Glomerular visceral epithelial cell (primary cell): ENCODE measurements at regions not wholly inside any gene's neighbourhood (a gene's known extent, or its start where the extent isn't known, plus 50 kb on each side); places are given as distances from the start of the nearest gene placed in this dataset.

Source experiments
- DNase-seq: peaks from one replicate; pipeline ENCODE4 v3.0.0-alpha.2; 2016; ENCODE audit errors: extremely low spot score

DNA sequence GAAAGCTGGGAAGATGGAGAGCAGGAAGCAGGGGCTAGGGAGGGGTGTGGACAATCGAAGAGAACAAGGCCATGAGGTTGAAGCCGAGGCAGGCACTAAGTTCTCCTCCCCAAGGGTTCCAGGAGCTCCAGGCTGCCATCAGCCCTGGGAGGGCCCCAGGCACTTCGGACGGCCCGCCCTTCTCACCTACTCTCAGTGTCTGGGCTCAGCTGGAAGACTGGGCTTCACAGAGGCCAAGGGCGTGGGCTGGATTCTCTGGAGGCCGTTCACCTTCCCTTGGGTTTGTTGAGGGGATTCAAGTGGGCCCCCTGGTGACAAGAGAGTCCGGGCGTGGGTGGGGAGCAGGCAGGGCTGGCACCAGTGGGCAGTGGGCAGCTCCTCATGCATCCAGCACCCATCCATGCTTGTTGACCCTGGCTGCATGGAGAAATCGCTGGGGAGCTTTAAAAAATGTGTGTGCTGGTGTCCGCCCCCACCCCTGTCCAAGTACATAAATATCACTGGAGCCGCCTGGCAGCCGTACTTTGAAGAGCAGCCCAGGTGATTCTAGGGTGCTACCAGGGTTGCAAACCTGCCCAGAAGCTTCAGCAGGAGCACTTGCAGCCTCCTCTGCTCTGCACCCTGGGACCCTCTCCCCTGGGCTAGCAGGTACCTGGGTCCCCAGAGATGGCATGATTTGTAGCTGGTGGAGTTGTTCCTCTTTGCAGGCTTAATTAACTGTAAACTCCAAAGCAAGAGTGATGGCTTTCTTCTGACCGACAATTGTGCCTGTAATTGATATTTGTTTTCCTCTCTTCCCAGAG is 74.3 kb downstream of the RTL6 start:
- no peak for DNase-seq

DNA sequence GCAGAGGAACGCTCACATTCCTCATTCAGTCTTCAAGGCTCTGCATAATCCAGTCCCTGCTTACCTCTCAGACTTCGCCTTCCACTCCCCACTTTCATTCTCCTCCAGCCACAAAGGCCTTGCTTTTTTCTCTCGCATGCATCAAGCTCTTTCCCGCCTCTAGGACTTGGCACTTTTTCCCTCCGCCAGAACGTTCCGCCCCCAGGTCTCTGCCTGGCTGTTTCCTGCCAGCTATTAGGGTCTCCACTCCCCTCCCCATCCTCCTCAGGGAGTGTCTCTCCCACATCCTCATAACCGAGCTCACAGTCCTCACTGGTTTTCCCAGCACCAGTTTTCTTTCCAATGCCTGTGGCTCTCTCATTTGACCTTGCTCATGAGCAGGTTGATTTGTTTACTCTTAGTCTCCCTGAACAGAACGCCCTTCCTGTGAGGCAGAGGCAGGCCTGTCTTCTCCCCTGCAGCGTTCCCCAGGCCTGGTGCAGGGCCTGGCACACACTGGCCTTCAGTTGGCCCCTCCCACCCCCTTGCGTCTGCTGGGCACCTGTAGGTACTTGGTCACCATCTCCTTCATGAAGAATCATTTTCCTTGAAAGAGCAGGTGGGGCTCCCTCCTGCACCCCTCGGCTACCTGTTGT is 75.2 kb downstream of the RTL6 start:
- no peak for DNase-seq

DNA sequence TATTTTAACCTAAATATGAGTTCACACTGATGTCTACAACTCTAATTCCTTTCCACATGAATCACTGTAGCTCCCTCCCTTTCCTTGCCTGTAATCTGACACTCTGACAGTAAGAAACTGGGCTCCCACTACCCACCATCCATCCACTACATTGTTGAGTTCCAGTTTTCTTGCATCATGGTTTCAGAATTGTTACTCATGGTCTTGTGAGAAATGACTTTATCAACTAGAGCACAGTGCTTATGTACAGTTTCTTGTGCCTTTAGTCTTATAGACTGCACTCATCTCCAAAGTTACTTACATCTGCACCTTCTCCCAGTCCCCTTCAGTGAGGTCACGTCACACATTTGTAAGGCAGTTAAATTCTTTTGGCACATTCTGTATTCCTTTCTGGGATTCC is 78.6 kb downstream of the RTL6 start:
- no peak for DNase-seq

DNA sequence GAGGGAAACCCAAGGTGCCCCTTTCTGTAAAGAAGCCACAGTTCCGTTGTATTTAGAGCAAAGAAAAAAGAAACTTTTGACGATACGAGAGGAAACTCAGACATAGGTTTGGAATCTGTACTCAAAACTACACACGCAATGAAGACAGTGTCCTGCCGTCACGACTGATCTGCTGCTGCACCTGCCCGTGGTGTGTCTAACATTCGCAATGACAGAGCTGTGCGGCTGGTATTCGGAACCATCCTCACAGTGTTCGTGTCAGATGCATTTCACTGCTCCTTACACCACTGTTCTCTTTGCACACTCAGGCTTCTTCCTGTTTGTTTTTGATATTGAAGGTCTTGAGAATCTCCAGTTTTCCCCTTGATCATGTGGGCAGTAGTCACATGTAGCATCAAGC is 84.8 kb downstream of the RTL6 start:
- DNase-seq, result no peak

DNA sequence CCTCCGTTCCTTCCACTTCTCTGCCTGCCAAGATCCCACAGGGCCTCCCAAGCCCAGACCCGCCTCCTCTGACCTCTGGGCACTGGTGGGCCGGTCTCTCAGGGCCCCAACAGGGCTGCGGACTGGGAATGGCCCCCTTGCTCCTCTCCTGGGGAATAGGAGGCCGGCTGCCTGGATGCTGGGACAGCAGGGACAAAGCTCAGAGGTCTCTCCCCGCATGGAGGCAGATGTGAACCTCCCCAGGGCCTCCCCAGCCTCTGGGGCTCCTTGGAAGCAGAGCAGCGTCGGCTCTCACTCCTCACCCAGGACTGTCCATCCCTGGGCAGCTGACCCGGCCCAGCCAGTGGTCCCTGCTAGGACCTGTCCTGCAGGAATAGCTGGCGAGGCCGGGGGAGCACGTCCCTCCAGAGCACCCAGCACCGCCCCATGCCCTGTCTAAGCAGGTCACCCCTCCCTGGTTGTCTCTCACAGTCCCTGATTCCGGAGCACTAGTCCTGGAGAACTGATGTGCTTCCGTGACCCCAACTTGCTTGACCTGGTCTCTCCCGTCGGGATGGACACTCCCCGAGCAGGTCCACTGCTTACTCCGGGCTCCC is 85.8 kb downstream of the RTL6 start:
- no peak for DNase-seq

DNA sequence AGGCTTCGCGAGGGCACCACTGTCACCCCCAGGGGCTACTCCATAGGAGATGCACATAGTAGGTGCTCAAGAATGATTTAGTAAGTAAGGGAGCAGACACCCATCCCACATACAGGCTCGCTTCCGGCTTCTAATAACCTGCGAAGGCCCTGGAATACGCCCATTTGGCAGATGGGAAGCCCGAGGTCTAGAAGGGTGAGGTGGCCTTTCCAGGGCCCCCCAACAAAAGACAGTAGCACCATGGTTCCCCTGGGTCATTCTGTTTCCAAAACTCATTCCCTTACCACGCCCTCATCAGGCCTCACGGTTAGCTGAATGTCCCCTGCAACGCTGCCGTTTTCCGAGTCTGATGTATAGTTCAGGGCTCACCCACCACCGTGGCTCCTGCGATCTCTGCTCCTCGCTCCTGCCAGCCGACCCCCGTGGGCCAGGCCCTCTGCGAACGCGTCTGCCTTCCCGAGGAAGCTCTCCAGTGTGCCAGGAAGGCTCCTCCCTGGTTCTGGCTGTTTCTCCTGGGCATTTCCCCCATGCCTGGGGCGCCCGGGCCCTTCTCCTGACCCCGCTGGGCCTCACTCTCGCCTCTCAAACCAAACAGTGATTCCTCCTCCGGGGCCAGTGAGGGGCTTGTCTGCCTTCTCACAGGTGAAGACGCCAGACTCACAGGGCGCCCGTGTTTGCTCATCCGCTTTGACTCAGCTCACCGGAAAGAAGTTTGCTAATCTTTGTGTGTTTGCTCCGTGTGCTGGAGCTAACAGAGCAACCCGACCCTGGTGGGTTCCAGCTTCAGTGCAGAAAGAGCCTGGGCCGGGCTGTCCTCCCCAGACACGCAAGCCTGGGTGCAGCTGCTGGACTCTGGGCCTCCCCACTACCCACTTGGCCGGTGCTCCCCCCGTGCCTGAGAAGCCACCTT is 86.6 kb downstream of the RTL6 start:
- no peak for DNase-seq

DNA sequence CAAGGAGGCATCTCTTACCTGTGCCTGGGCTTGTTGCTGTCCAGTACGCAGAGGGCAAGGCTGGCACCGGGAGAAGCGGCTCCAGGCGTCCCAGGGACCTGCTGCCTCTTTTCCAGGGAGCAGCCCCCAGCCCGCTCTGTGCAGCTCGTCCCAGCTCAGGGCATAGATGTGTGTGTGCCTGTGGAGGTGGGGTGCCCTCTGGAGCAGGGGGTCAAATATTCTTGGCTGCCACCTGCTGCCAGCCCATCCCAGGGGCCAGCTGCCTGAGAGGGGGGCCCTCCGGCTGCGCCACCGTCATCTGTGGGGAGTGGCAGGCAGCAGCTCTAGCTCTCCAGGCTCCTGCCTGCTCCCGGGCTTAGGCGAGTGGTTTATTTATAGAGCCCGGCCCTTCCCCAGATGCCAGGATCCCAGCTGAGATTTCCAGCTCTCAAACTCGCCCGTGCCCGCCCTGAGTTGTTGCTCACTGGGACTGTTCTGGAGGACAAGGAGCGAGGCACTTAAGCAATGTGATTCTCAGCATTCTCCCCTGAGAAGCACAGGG is 87.5 kb downstream of the RTL6 start:
- DNase-seq, result no peak

DNA sequence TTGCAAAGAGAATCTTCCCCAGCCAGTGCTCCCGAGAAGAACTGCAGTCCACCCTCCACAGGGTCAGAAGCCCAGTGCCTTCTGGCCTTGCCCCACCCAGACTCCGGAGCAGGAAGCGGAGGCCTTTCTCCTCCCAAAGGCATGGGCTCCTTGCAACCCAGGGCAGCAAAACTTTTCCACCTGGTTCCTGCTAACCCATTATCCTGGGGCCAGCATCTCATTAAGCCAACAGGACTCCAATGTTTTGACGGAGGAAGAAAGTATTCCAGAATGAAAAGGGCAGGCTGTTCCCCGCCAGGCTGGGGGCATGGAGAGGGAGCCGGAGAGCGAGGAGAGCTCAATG is 88.1 kb downstream of the RTL6 start:
- DNase-seq, result no peak

DNA sequence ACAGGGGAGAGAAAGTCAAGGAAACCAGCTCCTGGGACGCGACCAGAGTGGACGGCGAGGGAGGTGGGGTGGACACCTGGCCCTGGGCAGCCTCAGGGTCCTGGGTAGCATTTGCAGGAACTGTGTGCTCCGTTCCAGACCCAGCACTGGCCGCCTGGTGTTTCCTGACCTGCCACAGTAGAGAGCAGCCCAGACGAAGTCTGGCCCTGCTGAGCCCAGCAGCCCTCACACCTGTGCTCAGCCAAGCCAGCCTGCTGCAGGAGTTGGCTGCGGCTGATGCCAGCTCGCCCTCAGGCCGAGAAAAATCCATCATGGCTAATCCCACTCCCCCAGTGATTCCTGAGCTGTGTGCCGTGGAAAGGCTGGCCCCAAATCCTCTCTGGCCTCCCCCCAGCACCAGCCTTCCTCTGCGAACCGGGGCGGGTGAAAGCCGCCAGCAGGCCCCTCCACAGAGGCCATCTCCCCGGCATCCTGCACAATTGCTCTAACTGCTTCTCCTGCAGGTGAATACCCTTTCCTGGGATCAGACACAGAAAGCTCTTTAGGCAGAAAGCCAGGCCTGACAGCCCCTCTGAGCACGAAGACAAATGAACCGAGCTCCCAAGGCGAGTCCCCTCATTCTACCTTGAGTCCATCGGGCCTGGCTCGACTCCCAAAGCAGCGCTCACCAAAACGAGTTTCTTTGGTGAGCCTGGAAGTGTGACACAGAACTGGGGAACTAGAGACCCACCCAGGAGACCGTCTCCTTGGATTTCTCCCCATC is 88.6 kb downstream of the RTL6 start:
- no peak for DNase-seq

DNA sequence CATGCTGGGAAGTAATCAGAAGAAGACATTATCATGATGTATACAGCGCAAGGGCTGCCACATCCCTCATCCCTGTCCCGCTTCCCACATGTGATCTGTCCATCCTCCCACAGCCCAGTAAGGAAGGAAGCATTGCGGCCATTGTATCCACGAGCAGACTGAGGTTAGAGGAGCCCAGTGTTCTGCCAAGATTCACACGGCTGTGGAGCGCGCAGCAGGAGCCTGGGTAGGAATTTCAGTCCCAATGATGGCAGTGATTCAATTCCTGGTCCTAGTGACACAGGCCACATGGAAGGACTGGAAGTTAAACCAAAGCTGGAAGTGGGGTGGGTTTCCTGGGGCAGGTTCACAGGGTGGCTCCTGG is 89.2 kb downstream of the RTL6 start:
- no peak for DNase-seq

DNA sequence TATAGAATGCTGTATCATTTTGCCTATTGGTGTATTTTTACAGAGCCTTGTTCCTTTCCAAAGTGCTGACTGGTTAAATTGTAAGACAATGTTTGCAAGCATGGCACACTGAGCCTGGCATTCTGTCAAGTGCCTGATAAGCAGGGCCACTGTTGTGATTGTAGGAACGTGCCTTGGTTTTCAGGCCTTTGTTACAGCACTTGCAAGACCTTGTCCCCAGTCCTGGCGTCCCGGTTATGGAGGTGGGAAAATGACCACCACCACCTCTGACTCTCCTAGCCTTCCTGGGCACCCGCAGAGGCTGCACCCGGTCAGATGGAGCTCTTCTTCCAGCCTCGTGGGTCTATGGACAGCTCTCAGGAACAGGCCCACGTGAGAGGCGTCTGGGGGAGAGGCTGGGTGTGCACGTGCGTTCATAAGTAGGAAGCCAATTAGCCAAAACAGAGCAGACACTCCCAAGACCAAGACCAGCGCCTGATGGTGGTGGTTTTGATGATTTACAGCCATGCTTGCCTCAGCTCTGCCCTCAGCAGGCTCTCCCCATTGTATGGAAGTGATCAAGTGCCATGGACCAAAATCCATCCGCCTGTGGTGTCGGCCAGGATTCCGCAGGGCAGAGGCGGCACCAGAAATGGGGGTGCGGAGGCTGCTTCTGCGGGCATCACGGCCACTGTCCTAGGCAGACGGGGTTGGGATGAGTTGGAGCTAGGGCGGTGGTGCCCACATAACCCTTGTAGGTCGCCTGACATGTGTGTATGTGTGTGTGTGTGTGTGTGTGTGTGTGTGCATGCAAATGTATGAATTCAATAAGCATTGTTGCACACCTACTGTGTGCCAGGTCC is 89.8 kb downstream of the RTL6 start:
- DNase-seq, result no peak

DNA sequence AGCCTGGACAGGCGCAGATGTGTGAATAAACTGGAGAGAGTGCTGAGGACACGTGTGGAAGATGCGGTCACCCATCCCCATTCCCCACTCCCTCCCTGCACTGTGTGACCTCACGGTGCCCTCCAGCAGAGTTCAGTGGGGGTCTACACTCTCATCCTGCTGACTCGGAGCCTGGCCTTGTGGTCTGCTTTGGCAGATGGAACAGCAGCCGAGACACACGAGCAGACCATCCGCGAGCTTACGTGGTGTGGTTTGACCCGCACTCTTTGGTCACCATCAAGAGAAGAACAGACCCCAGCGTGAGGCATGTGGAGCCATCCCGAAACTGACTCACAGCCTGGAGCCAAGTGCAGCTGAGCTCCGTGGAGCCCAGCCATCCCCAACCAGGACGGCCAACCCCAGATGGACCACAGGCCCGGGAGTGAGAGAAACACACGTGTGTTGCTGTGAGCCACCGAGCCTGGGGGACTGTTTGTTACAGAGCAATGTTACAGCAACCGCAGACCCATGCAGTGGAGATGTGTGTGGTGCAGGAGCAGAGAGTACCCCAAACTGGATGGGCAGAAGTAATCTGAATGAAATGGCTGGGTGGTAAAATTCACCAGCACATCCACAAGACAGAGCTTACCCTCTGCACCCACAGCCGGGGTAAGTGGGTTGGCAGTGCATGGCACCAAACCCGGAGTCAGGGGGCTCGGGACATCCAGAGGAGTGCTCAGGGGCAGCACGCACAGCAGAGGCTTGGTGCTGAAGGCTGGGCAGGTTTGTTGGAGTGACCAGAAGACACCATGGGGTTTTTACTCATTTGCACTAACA is 90.7 kb downstream of the RTL6 start:
- no peak for DNase-seq

DNA sequence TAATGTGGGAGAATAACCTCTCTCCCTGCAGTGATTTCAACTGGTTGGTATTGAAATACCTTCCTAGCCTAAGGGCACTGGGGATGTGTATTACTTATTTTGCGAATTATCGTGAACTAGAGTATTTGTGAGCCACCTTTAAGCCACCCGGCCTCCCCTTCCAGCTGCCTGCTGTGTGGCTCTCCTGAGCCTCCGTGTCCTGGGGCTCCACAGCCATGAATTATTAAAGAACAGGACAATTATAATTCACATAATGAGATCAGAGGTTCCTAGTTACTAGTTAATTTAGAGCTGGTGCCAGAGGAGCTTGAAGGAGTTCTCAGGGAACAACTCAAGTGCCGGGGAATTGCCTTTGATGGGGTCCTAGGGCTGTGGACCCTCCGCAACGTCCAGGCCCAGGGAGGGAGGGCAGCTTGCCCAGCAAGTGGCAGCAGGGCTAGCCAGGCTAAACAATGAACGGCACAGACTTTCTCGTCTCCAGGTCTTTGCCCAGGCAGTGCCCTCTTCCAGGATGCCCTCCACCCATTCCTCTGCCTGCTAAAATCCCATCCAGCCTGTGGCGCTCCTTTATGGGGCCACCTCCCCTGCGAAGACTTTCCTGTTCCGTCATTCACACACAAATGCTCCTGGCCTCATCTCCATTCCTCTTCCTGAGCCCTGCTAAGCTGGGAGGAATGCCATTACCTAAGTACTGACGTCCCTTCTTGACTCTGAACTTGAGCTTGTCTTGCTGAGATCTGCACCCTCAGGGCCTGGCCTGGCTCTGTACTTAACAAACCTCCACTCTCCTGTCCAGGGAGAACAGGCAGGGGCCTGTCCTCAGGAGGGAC is 91.5 kb downstream of the RTL6 start:
- DNase-seq, result no peak

DNA sequence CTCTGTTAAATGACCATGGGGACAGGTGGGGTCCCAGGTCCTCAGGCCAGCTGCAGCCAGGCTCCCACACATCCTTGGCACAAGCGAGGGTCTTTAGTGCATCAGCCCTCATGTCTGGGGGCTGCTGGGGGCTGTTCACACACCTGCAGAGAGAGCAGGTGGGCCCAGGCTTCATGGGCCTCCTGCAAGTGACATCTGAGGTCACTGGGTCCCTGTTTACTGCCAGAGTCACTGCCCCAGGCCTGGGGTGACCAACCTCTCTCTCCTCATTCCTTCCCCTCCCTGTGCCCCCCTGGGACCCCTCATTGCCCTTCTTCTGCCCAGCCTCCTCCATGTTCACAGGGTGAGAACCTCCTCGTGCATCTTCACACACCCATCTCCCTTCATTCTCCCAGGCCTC is 92.4 kb downstream of the RTL6 start:
- DNase-seq, result no peak

DNA sequence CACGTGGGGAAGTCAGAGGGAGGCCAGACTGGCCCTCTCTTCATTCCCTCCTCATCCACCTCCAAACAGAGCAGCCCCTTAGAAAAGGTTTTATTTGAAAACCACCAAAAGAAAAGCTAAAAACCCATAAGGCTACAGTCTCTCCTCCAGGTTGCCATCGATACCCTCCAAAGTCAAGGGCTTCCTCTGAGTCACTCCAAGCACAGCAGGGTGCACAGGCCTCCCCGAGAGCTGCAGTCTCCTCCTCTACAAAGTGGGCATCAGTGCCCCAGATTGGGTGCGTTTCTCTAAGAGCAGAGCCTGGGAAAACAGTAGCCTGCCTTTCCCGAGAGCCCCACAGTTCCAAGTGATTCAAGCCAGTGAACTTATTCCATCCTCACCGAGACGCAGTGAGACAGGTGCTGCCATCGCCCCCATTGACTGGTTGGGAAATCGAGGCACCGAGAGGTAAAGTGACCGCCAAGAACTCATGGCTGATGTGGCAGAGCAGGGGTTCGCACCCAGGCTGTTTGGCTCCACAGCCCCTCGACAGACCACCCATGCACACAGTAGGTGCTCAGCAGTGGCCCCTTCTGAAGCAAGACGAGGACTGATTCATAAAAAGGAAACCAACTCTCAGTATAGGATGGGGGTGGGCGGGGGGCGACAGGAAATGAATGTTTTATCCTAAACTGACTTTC is 91.7 kb upstream of the SHISAL1 start:
- DNase-seq, result no peak

DNA sequence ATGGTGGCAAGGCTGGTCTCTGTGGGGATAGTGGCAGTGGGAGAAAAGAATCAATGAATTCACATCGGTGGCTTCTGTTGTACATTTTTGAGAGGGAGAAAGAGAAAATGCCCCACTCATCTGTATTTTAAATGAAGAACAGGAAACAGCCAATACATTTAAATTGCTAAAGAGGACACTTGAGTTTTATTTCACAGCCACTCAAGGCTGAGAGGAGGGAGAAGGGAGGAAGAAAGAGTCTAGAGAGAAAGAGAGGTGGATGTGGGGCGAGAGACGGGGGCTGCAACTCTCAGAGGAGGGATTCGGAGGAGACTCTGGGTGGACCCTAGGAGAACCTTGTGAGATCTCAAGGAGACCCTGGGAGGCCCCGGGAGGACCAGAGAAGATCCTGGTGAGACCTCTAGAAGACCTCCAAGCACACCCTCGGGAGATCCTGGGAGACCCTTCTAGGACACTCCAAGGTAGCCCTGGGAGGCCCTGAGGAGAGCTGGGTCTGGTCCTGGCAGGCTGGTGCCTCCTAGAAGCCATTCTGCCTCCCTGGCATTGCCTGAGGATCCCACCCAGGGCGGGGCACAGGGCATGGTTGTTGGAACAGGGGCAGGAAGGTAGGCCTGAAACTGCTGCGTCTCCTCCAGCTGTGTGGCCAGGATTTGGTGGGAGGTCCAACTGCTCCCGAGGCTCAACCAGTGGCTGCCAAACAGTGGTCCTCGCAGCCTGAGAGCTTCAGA is 91.0 kb upstream of the SHISAL1 start:
- DNase-seq, result no peak

DNA sequence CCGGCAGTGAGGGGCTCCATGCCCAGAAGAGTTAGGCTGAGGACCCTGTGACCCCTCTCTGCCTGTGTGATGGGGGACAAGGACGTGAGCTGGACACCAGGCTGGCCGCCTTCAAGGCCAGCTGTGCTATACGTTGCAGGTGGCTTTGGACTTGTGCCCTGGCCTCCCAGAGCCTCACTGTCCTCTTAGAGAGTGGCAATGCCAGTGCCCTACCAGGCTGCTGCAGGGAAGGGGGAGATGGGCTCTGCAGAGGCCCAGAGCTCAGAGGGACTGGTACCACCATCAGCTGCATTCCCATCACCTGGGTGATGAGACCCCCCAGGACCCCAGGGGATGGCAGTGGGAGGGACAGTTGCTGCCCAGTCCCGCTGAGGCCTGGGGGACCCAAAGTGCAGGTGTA is 90.4 kb upstream of the SHISAL1 start:
- no peak for DNase-seq
